ENCODE measurements at regions not wholly inside any gene's neighbourhood (a gene's known extent, or its start where the extent isn't known, plus 50 kb on each side); places are given as distances from the start of the nearest gene placed in this dataset.

DNA sequence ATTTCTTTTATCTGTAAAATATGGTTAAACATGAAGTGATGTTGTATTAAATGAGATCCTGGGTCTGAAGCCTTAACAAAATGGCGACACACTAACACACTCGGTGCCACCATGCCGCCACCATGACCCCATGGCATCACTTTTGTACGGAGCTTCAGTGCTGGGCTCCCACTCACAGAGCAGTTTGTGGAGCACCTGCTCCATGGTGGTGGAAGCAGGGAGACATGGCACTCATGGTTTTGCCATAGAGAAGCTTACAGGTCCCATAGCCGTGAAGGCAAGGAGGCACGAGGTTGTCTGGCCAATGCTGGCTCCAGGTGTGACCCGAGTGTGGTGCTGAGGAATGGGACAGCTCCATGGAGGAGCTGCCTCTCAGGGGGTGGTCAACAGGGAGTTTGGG, 63.5 kb upstream of the EN2 start:
- TF ChIP-seq POLR2A (IDR thresholded peaks at IDR 0.05; ENCODE audit: low read length) (no peak), GATA1 (IDR thresholded peaks at IDR 0.05; ENCODE audit: low read depth, low read length) (no peak)

Measured in erythroblast (primary cell).